Esophagus squamous epithelium (tissue), 5 donors: ENCODE measurements at regions not wholly inside any gene's neighbourhood (a gene's known extent, or its start where the extent isn't known, plus 50 kb on each side); places are given as distances from the start of the nearest gene placed in this dataset.

ENCODE experiments used
- DNase-seq: peaks from one replicate; lab custom pipeline; 2025; lab: John Stamatoyannopoulos, UW
- H3K27ac ChIP-seq, 4 donors: fragments of 200-600 bp; sonication (generic); one replicate each; pipeline ENCODE4 v1.5.1; 2016 to 2019; ENCODE audit warnings: mild to moderate bottlenecking in 1 of 4
- H3K27me3 ChIP-seq, 4 donors: fragments of 200-600 bp; sonication (generic); 1 replicate in 3 of 4; 2 replicates in 1 of 4; pipeline versions ENCODE4 v1.5.1 to v1.6.0; 2017 to 2021; ENCODE audit warnings: antibody characterized with exemption in 1 of 4
- H3K36me3 ChIP-seq, 3 donors: fragments of 200-600 bp; sonication (generic); one replicate each; pipeline ENCODE4 v1.5.1; 2016 to 2019
- H3K4me1 ChIP-seq, 3 donors: fragments of 200-600 bp; sonication (generic); one replicate each; pipeline ENCODE4 v1.5.1; 2017 to 2019
- H3K4me3 ChIP-seq, 4 donors: fragments of 200-600 bp; sonication (generic); 1 replicate in 3 of 4; 2 replicates in 1 of 4; pipeline ENCODE4 v1.5.1; 2016 to 2019; ENCODE audit warnings: mild to moderate bottlenecking in 2 of 4, moderate library complexity in 1 of 4
- H3K9me3 ChIP-seq, 3 donors: fragments of 200-600 bp; sonication (generic); one replicate each; pipeline ENCODE4 v1.5.1; 2016 to 2019
- POLR2A ChIP-seq, 4 donors: fragments of 450-650 bp; IDR thresholded peaks; one replicate each; pipeline ENCODE4 v1.6.1; 2017; ENCODE audit warnings: antibody characterized with exemption in 4 of 4, mild to moderate bottlenecking in 4 of 4, moderate library complexity in 3 of 4
- WGBS, 2 donors: methylation state at CpG; one replicate each; pipeline ENCODE4 v1.1.5; 2018; 5-methylcytosine and 5-hydroxymethylcytosine counted together
- intact Hi-C: fragments of 100-400 bp; cut with DNase I; formaldehyde crosslinking; loops from one replicate; pipeline ENCODE4 v1.15.0; 2022
- TF ChIP-seq, protein P1 (sequence below), 6 experiments: fragments of 450-650 bp in 4 of 6; fragments of 200-600 bp in 2 of 6; sonication (generic) in 2 of 6; IDR thresholded peaks; one replicate each; pipeline ENCODE4 v1.5.1; 2016 to 2019; ENCODE audit warnings: antibody characterized with exemption in 6 of 6, mild to moderate bottlenecking in 4 of 6, moderate library complexity in 4 of 6
- donor health status: DM: yes; HTN: yes; CAD: no.

DNA sequence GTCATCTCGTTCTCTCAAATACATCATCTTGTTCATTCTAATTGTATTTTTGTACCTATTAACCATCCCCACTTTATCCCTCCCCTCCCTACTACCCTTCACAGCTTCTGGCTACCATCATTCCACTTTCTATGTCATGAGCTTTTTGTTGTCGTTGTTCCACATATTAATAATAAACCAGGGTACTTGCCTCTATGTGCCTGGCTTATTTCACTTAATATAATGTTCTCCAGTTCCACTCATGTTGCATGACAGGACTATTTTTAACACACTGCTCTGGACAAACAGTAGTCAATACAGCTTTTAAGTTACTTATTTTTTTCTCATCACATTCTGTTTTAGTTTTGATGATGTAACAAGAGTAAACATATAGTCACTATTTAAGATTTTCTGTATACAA lies 872.3 kb downstream of the SLITRK1 start:
- 58 to 64% methylated on average over 2 of the region's 2 CpGs for WGBS, 2 donors
- no peaks in the 10 kb centered on the region for H3K27me3 ChIP-seq
- no peaks in the 10 kb centered on the region for H3K4me1 ChIP-seq
- H3K9me3 ChIP-seq: no peaks in the 10 kb centered on the region
- no peak for TF ChIP-seq POLR2A (IDR thresholded peaks at IDR 0.05)
- TF ChIP-seq, protein P1, sequence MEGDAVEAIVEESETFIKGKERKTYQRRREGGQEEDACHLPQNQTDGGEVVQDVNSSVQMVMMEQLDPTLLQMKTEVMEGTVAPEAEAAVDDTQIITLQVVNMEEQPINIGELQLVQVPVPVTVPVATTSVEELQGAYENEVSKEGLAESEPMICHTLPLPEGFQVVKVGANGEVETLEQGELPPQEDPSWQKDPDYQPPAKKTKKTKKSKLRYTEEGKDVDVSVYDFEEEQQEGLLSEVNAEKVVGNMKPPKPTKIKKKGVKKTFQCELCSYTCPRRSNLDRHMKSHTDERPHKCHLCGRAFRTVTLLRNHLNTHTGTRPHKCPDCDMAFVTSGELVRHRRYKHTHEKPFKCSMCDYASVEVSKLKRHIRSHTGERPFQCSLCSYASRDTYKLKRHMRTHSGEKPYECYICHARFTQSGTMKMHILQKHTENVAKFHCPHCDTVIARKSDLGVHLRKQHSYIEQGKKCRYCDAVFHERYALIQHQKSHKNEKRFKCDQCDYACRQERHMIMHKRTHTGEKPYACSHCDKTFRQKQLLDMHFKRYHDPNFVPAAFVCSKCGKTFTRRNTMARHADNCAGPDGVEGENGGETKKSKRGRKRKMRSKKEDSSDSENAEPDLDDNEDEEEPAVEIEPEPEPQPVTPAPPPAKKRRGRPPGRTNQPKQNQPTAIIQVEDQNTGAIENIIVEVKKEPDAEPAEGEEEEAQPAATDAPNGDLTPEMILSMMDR (IDR thresholded peaks at IDR 0.05): no peak
- H3K4me3 ChIP-seq: no peak overlapping the region
- intact Hi-C loops: no loop called here
- DNase-seq: no peak
- no peak overlapping the region for H3K27ac ChIP-seq
- no peaks in the 10 kb centered on the region for H3K36me3 ChIP-seq

DNA sequence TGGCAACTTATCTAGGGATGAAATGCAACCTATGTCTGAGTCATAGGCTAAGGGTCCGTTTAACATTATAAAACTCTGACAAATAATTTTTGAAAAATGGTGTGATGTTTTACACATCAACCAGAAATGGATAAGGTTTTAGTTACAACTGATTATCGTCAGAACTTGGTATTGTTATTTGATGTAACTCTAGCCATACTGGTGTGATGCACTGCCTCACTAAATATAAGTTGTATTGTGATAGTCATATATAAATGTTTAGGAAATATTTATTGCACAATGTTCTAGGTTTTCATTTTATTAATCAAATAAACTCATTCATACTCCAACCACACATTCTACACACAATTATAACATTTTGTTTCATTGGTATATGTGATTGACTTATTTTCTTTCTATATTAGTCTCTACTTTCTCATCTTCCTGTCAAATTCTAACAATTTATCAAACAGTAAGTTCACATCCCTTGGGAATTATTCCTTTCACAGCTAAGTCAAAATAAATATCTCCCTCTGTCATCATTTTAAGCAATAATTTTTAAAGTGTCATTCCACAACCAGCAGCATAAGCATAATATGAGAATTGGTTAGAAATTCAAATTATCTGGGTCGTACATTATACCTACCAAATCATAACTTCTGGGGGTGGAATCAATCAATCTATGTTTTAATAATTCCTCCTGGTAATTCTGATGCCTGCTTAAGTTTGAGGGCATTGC lies 873.9 kb downstream of the SLITRK1 start:
- H3K27me3 ChIP-seq: no peaks in the 10 kb centered on the region
- no peaks in the 10 kb centered on the region for H3K9me3 ChIP-seq
- H3K36me3 ChIP-seq: no peaks in the 10 kb centered on the region
- DNase-seq: no peak
- 50 to 57% methylated on average over 3 of the region's 3 CpGs for WGBS, 2 donors
- intact Hi-C loops: no loop called here
- no peak overlapping the region for H3K27ac ChIP-seq
- no peaks in the 10 kb centered on the region for H3K4me1 ChIP-seq
- no peak overlapping the region for H3K4me3 ChIP-seq
- TF ChIP-seq, protein P1 (IDR thresholded peaks at IDR 0.05): no peak
- no peak for TF ChIP-seq POLR2A (IDR thresholded peaks at IDR 0.05)

DNA sequence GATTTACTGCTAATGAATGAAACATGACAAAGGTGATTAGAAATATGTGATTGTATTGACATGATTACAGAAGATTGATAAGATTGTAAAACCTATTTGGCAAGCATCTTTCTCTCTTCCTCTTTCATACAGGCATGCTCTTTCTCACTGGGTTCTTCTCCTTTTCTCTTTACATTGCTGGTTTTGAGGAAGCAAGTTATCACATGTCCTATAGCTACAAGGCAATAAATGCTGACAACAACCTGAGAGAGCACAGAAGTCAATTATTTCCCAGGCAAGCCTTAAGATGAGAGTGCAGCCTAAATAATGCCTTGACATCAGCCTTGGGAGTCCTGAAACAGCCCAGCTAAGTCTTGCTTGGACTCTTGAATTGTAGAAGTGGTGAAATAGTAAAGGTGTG lies 875.0 kb downstream of the SLITRK1 start:
- Histone ChIP-seq H3K9me3 (no peaks in the 10 kb centered on the region), H3K36me3 (no peaks in the 10 kb centered on the region), H3K4me1 (no peaks in the 10 kb centered on the region), H3K27me3 (no peaks in the 10 kb centered on the region), H3K4me3 (no peak overlapping the region), H3K27ac (no peak overlapping the region)
- DNase-seq: no peak
- intact Hi-C loops: no loop called here
- TF ChIP-seq, protein P1 (IDR thresholded peaks at IDR 0.05): no peak
- no peak for TF ChIP-seq POLR2A (IDR thresholded peaks at IDR 0.05)

DNA sequence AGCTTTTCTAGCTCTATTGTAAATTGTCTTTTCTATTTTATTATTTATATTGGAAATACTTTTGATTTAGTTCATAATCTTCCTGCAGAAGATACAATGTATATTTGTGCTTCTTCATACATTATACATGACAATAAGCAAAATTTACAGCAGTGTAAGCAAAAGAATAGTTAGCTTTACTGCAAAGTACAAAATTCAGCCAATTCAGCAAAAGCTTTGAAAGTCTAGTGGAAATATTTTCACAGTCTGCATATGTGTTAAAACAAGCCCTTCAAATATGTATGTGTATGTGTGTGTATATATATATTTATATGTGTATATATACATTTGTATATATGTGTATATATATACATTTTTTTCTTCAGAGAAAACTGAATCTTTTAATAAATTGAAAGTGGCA lies 879.1 kb downstream of the SLITRK1 start:
- Histone ChIP-seq H3K4me1 (no peaks in the 10 kb centered on the region), H3K36me3 (no peaks in the 10 kb centered on the region), H3K4me3 (no peak overlapping the region), H3K9me3 (no peaks in the 10 kb centered on the region), H3K27me3 (no peaks in the 10 kb centered on the region), H3K27ac (no peak overlapping the region)
- intact Hi-C loops: no loop called here
- no peak for DNase-seq
- TF ChIP-seq POLR2A (IDR thresholded peaks at IDR 0.05): no peak
- TF ChIP-seq, protein P1 (IDR thresholded peaks at IDR 0.05): no peak

DNA sequence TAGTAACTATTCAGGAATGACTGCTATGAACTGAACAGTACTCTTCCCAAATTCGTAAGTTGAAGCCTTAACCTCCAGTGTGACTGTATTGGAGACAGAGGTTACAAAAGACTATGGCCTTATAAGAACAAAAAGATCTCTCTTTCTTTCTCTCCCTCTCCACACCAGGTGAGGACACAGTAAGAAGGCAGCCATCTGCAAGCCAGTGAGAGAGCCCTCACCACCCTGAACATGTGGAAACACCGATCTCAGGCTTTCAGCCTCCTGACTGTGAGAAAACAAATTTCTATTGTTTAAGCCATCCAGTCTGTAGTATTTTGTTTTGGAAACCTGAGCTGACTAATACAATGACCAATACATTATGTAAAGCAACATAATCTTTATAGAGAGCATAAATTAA lies 888.9 kb downstream of the SLITRK1 start:
- no peak overlapping the region for H3K4me3 ChIP-seq
- H3K27me3 ChIP-seq: no peaks in the 10 kb centered on the region
- H3K9me3 ChIP-seq: no peaks in the 10 kb centered on the region
- DNase-seq: no peak
- TF ChIP-seq POLR2A (IDR thresholded peaks at IDR 0.05): no peak
- TF ChIP-seq, protein P1 (IDR thresholded peaks at IDR 0.05): no peak
- no peak overlapping the region for H3K27ac ChIP-seq
- 68 to 73% methylated on average over 2 of the region's 2 CpGs for WGBS, 2 donors
- intact Hi-C loops: no loop called here
- H3K36me3 ChIP-seq: no peaks in the 10 kb centered on the region
- no peaks in the 10 kb centered on the region for H3K4me1 ChIP-seq
